ENCODE measurements at regions not wholly inside any gene's neighbourhood (a gene's known extent, or its start where the extent isn't known, plus 50 kb on each side); places are given as distances from the start of the nearest gene placed in this dataset.

DNA sequence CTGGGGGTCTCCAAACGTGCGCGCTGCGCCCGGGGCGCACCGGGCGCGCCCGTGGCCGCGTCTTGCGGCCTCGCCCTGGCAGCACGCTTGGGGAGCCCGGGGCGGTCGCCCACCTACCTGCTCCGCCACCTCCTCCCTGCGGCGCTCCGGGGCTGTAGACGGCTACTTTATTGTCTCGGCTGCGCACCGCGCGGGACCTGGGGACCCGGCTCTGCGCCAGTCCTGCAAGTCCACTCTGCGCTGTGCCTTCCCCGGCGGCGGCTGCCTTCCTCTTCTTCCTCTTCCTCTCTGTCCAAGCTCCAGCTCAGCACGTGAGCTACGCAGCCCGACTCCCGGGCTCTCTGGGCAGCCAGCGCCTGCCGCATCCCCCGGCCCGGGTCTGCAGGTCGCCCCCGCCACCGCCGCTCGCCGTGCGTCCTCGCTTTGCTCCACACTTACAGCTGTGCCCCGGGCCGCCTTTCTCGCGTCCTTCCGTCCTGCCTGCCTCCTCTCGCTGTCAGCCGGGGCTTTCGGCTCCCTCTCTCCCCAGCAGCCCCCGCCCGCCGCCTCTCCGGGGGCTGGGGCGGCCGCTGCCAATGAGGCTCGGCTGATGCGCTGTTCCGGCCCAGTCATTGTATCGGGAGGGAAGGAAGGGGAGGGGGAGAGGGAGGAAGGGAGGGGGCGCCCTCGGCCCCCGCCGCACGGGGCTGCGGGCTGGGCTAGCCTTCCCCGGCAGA lies 156.4 kb upstream of the FRMD4B start:
- in situ Hi-C loops (cut with MboI; ENCODE audit: low pct_ligation_motif_present in 1 of 4, low pct_unique_long_range_greater_than_20kb in 1 of 4, low sequenced_read_pairs in 3 of 4) (no loop called here), intact Hi-C loops (cut with DNase I; ENCODE audit: low total_unique reads) (no loop called here)
- DNase-seq = no peak
- Histone ChIP-seq H3K36me3 (no peaks in the 10 kb centered on the region), H3K4me3 (peak overlapping the region in 2 of 4 donors; percentile 23 to 48), H3K27ac (no peak overlapping the region), H3K27me3 (peaks cover 32% of the 10 kb centered on the region), H3K4me1 (peaks cover 0 to 16% (median 8%) of the 10 kb centered on the region in 4 donors), H3K9me3 (no peaks in the 10 kb centered on the region)
- no peak for TF ChIP-seq POLR2AphosphoS5 (IDR thresholded peaks at IDR 0.05)
- TF ChIP-seq POLR2A (IDR thresholded peaks at IDR 0.05) = no peak
- TF ChIP-seq, protein P1, sequence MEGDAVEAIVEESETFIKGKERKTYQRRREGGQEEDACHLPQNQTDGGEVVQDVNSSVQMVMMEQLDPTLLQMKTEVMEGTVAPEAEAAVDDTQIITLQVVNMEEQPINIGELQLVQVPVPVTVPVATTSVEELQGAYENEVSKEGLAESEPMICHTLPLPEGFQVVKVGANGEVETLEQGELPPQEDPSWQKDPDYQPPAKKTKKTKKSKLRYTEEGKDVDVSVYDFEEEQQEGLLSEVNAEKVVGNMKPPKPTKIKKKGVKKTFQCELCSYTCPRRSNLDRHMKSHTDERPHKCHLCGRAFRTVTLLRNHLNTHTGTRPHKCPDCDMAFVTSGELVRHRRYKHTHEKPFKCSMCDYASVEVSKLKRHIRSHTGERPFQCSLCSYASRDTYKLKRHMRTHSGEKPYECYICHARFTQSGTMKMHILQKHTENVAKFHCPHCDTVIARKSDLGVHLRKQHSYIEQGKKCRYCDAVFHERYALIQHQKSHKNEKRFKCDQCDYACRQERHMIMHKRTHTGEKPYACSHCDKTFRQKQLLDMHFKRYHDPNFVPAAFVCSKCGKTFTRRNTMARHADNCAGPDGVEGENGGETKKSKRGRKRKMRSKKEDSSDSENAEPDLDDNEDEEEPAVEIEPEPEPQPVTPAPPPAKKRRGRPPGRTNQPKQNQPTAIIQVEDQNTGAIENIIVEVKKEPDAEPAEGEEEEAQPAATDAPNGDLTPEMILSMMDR (IDR thresholded peaks at IDR 0.05) = no peak
- TF ChIP-seq EP300 (IDR thresholded peaks at IDR 0.05; ENCODE audit: low read depth) = no peak
- WGBS, 2 donors (ENCODE audit: low coverage in 1 of 2) = 24% methylated on average over 54 of the region's 75 CpGs; no CpG with 5 or more reads in 1 of the 2 donors

DNA sequence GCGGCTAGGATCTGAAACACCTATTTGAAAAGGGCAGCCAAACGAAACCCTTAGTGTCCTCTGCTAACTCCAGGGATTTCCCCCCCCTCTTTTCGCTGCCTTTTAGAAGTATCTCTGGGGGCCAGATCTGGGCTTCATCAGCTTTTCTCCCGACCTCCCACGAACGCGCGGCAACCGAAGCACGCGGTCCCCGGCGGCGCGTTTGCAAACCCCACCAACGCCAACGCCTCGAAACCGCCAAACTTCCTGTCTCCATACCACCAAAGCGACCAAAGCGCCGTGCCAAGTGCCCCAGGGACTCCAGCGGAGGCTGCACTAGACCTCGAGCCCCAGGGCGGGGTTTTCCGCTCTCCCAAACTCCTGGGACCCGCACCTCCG lies 155.8 kb upstream of the FRMD4B start:
- Histone ChIP-seq H3K27me3 (peaks cover 32% of the 10 kb centered on the region), H3K27ac (no peak overlapping the region), H3K4me3 (peak overlapping the region in 2 of 4 donors; percentile 23 to 48), H3K4me1 (peaks cover 0 to 16% (median 8%) of the 10 kb centered on the region in 4 donors), H3K9me3 (no peaks in the 10 kb centered on the region), H3K36me3 (no peaks in the 10 kb centered on the region)
- 18% methylated on average over 26 of the region's 28 CpGs; no CpG with 5 or more reads in 1 of the 2 donors for WGBS, 2 donors (ENCODE audit: low coverage in 1 of 2)
- intact Hi-C loops (cut with DNase I; ENCODE audit: low total_unique reads) (no loop called here), in situ Hi-C loops (cut with MboI; ENCODE audit: low pct_ligation_motif_present in 1 of 4, low pct_unique_long_range_greater_than_20kb in 1 of 4, low sequenced_read_pairs in 3 of 4) (no loop called here)
- TF ChIP-seq POLR2A (IDR thresholded peaks at IDR 0.05) = no peak
- no peak for TF ChIP-seq POLR2AphosphoS5 (IDR thresholded peaks at IDR 0.05)
- TF ChIP-seq, protein P1 (IDR thresholded peaks at IDR 0.05) = no peak
- no peak for TF ChIP-seq EP300 (IDR thresholded peaks at IDR 0.05; ENCODE audit: low read depth)
- no peak for DNase-seq

DNA sequence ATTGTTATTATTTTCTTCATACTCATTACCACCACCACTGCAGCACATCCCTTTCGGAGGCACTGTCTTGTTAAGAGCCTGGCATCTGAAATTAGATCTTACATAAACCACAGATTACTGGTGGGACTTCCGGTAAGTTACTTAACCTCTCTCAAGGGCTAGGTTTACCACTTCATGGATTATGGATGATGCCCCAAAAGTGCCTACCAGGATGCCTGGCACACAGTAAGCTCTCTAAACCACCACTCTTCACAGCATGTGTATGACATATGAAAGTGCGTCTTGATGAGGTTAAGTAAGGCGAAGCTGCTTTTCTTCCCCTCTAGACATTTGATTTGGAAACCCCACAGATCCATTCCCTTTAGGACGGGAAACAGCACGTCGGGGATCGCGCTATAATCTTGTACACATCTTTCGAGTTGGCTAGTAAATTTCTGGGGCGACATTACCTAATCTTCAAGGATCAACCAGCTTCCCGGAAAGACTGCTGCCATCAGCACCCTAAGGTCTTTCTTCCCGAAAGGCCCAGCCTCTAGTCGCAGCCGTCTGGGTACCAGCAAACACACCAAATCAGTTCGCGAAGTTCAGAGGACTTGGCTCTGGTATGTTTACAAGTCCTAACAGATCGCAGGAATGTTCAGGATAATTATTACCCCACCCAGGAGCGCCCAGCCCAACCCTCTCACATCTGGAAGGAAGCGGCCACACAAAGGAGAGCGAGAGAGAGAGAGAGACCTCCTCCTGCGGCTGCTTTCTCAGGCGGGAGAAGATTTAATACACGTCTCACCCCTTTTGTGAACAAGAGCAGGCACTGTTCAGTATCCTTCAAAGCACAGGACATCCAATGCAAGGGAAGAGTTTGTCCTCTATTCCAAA lies 155.1 kb upstream of the FRMD4B start:
- intact Hi-C loops (cut with DNase I; ENCODE audit: low total_unique reads) (no loop called here), in situ Hi-C loops (cut with MboI; ENCODE audit: low pct_ligation_motif_present in 1 of 4, low pct_unique_long_range_greater_than_20kb in 1 of 4, low sequenced_read_pairs in 3 of 4) (no loop called here)
- Histone ChIP-seq H3K4me1 (peaks cover 0 to 16% (median 8%) of the 10 kb centered on the region in 4 donors), H3K36me3 (no peaks in the 10 kb centered on the region), H3K4me3 (peak overlapping the region in 1 of 4 donors; percentile 48), H3K9me3 (no peaks in the 10 kb centered on the region), H3K27me3 (peaks cover 32% of the 10 kb centered on the region), H3K27ac (no peak overlapping the region)
- 40 to 70% methylated on average over 10 to 24 of the region's 24 CpGs for WGBS, 2 donors (ENCODE audit: low coverage in 1 of 2)
- no peak for DNase-seq
- TF ChIP-seq, protein P1 (IDR thresholded peaks at IDR 0.05) = no peak
- no peak for TF ChIP-seq POLR2AphosphoS5 (IDR thresholded peaks at IDR 0.05)
- no peak for TF ChIP-seq POLR2A (IDR thresholded peaks at IDR 0.05)
- no peak for TF ChIP-seq EP300 (IDR thresholded peaks at IDR 0.05; ENCODE audit: low read depth)

DNA sequence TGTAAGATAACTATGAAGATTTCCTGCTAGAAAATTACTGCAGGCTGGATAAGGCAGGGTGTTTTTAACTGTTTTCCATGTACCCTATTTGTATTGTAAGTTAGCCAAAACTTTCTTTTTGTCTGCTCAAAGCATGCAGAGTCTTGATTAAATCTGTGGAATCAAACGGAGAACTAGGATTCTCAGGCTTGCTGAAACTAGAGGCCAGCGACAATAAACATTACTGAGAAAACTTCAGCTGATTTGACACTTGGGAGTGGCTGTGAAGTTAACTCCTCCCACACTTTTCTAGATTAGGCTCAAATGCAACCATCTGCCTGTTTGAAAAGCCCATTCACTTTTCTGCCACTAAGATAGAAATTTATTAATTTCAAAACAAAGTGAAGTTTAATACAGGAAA lies 153.2 kb upstream of the FRMD4B start:
- no peak for DNase-seq
- intact Hi-C loops (cut with DNase I; ENCODE audit: low total_unique reads) (no loop called here), in situ Hi-C loops (cut with MboI; ENCODE audit: low pct_ligation_motif_present in 1 of 4, low pct_unique_long_range_greater_than_20kb in 1 of 4, low sequenced_read_pairs in 3 of 4) (no loop called here)
- H3K4me3 ChIP-seq = no peak overlapping the region
- H3K27ac ChIP-seq = no peak overlapping the region
- TF ChIP-seq POLR2A (IDR thresholded peaks at IDR 0.05) (no peak), EP300 (IDR thresholded peaks at IDR 0.05; ENCODE audit: low read depth) (no peak), POLR2AphosphoS5 (IDR thresholded peaks at IDR 0.05) (no peak)
- TF ChIP-seq, protein P1 (IDR thresholded peaks at IDR 0.05) = no peak
- H3K4me1 ChIP-seq = peaks cover 0 to 16% (median 8%) of the 10 kb centered on the region in 4 donors
- H3K9me3 ChIP-seq = no peaks in the 10 kb centered on the region
- peaks cover 32% of the 10 kb centered on the region for H3K27me3 ChIP-seq
- no peaks in the 10 kb centered on the region for H3K36me3 ChIP-seq
- 38 to 44% methylated on average over 1 to 2 of the region's 2 CpGs for WGBS, 2 donors (ENCODE audit: low coverage in 1 of 2)

All from transverse colon (tissue), 4 donors.